GM13976 (cell line): ENCODE measurements at regions not wholly inside any gene's neighbourhood (a gene's known extent, or its start where the extent isn't known, plus 50 kb on each side); places are given as distances from the start of the nearest gene placed in this dataset.

Experiments
- DNase-seq: peaks from one replicate; pipeline ENCODE4 v3.0.0; 2012; ENCODE audit warnings: low spot score
- in situ Hi-C: fragments of 300-500 bp; cut with MboI; formaldehyde crosslinking; loops from one replicate; pipeline ENCODE4 v1.12.0; 2022; ENCODE audit warnings: low sequenced_read_pairs, mixed read lengths, inconsistent platforms; ENCODE audit not compliant: unreplicated experiment
- TF ChIP-seq, protein P1 (sequence below): IDR thresholded peaks from 2 replicates; pipeline ENCODE4 v1.5.1; 2012; ENCODE audit warnings: borderline replicate concordance, mild to moderate bottlenecking; ENCODE audit not compliant: insufficient read depth; ENCODE audit errors: extremely low read depth, missing control alignments, control extremely low read depth

DNA sequence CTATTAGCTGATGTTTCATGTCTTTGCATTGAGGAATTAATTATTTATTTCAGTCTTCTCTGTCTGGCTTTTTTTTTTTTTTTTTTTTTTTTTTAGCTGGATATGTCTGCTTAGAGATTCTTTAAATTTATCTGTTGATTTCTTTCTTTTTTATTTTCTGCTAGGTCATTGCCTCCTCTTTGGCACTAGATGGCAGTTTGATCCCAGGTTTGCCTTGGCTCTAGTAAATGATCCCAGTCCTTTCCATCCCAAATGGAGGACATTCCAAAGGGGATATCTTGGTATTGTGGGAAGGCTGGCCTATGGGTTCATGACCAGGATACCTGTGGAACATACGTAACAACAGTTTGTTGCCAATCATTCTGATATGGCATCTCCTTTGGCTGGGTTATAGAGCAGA, 339.5 kb upstream of the GCFC2 start:
- TF ChIP-seq, protein P1, sequence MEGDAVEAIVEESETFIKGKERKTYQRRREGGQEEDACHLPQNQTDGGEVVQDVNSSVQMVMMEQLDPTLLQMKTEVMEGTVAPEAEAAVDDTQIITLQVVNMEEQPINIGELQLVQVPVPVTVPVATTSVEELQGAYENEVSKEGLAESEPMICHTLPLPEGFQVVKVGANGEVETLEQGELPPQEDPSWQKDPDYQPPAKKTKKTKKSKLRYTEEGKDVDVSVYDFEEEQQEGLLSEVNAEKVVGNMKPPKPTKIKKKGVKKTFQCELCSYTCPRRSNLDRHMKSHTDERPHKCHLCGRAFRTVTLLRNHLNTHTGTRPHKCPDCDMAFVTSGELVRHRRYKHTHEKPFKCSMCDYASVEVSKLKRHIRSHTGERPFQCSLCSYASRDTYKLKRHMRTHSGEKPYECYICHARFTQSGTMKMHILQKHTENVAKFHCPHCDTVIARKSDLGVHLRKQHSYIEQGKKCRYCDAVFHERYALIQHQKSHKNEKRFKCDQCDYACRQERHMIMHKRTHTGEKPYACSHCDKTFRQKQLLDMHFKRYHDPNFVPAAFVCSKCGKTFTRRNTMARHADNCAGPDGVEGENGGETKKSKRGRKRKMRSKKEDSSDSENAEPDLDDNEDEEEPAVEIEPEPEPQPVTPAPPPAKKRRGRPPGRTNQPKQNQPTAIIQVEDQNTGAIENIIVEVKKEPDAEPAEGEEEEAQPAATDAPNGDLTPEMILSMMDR = no peak
- DNase-seq = no peak
- in situ Hi-C loops = no loop called here

DNA sequence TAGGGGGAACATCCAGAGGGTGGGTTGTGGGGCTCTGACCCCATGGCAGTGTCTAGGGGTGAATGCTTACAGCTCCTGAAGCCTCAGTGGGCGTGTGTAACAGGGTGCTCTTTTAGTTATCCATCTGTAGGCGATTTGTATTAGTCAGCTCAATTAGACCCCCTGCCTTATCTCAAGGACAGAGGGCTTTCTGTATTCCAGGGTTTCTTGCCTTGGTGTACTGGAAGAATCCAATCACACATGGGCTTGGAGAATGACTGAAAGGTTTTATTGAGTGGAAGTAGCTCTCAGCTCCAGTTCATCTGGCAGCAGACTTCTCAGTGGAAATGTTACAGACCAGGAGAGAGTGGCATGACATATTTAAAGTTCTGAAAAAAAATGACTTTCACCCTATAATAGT, 334.0 kb upstream of the GCFC2 start:
- in situ Hi-C loops = no loop called here
- DNase-seq = no peak
- TF ChIP-seq, protein P1 = no peak

DNA sequence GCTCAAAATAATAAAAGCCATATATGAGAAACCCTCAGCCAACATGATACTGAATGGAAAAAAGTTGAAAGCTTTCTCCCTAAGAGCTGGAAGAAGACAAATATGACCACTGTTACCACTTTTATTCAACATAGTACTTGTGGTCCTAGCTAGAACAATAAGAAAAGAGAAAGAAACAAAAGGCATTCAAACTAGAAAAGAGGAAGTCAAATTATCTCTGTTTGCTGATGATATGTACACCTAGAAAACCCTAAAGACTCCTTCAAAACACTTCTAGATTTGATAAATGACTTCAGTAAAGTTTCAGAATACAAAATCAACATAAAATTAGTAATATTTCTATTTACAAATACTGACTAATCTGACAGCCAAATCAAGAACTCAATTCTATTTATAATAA, 328.8 kb upstream of the GCFC2 start:
- in situ Hi-C loops = no loop called here
- no peak for DNase-seq
- TF ChIP-seq, protein P1 = no peak

DNA sequence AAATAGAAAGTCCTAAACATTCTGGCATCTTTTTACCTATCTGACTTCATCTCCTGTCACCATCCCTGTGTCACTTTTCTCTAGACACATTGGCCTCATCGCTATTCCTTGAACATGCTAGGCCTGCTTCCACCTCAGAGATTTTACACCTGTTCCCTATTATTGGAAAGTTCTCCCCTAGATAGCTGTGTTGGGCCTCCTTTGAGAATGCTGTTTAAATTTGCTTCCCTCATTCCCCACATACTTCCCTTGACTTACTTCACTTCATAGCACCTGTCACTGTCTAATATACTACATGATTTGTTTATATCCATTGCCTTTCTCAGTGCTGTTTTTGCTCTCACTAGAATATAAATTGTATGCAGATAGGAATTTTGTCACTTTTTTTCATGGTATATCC, 317.0 kb upstream of the GCFC2 start:
- in situ Hi-C loops = no loop called here
- no peak for DNase-seq
- TF ChIP-seq, protein P1 = no peak

DNA sequence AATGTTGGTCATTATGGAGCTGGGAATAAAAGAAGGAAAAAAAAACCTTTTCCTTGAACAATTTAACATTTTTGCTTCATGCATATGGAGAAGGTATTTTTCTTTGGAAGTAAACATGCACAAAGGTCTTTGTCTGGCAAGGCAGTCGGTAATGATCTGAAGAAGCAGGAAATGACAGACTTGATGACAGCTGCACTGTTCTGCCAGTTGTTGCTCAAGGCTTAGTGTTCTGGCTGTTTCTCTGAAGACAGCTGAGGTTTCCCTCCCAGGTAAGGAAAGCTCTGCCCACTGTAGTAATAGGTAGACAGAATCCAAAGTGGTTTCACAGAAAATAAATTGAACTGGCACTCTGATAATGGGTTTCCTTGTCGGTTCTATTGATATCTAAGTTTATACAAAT, 308.4 kb upstream of the GCFC2 start:
- no peak for DNase-seq
- TF ChIP-seq, protein P1 = no peak
- in situ Hi-C loops = no loop called here

DNA sequence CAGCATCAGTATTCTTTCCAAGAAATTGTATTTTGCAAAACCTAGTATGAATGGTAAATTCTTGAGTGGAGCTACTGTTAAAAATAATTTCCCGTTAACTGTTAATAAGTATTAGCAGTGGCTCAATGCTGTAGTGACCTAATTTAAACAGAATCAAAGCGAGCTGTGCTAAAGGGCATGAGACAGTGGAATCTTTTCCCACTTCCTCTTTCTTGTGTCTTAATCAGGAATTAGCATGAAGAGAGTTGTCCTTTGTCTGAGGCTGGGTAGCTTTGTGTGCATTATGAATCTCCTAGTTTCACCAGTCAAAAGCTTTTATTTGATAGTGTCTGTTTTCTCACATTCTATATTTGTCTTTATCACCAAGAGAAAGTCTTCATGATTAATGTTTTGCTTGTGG, 298.8 kb upstream of the GCFC2 start:
- no peak for DNase-seq
- in situ Hi-C loops = no loop called here
- TF ChIP-seq, protein P1 = no peak
